BLaER1 treated with 17β-estradiol and CSF1 and Interleukin-3, amounts not matched to agents 10 nM and 100 nM (cell line): ENCODE measurements at regions not wholly inside any gene's neighbourhood (a gene's known extent, or its start where the extent isn't known, plus 50 kb on each side); places are given as distances from the start of the nearest gene placed in this dataset.

Source experiments
- H3K27ac ChIP-seq, 11 experiments: shearing (Covaris generic); formaldehyde crosslinking; 2 replicates each; pipeline ENCODE4 v1.8.1; 2022
- H3K27me3 ChIP-seq, 11 experiments: shearing (Covaris generic); formaldehyde crosslinking; 2 replicates each; pipeline ENCODE4 v1.8.1; 2022
- H3K36me3 ChIP-seq, 11 experiments: shearing (Covaris generic); formaldehyde crosslinking; 2 replicates each; pipeline ENCODE4 v1.8.1; 2022
- H3K4me1 ChIP-seq, 10 experiments: shearing (Covaris generic); formaldehyde crosslinking; 2 replicates each; pipeline ENCODE4 v1.8.1; 2022
- H3K4me2 ChIP-seq, 11 experiments: shearing (Covaris generic); formaldehyde crosslinking; 2 replicates each; pipeline ENCODE4 v1.8.1; 2022
- H3K4me3 ChIP-seq, 10 experiments: shearing (Covaris generic); formaldehyde crosslinking; 2 replicates each; pipeline ENCODE4 v1.8.1; 2022
- H3K9ac ChIP-seq, 11 experiments: shearing (Covaris generic); formaldehyde crosslinking; 2 replicates each; pipeline ENCODE4 v1.8.1; 2022
- H3K9me3 ChIP-seq, 11 experiments: shearing (Covaris generic); formaldehyde crosslinking; replicated peaks in 1 of 11; 2 replicates each; pipeline ENCODE4 v1.8.1; 2022
- H4K20me1 ChIP-seq, 11 experiments: shearing (Covaris generic); formaldehyde crosslinking; 2 replicates each; pipeline ENCODE4 v1.8.1; 2022
- Cebpa-rat ChIP-seq, 11 experiments: shearing (Covaris generic); IDR thresholded peaks; 2 replicates each; pipeline ENCODE4 v1.8.1; 2022

DNA sequence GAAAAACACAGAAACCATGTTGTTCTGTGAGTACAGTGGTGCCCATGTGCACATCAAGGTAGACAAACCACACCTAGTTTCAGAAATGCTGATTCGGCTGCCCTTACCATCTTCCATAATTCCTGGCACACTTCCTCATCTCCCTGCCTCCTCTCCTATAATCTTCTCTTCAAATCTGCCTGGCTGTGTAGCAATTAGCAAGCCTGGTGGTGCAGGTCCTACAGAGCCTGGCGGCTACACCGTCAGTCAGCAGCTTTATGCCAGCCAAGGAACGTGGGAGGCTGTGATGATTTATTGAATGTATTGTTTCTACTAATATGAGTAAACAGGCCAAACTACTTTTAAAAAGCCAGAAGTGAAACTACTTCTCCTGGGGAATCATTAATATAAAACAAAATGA, 106.8 kb downstream of the SEMA6D start:
- Histone ChIP-seq H3K27me3 (no peaks in the 10 kb centered on the region), H3K4me2 (peak overlapping the region in 1 of 11 experiments; percentile 20; a peak in 1 of 22 replicates), H3K4me1 (peaks cover 0 to 11% (median 7%) of the 10 kb centered on the region in 10 experiments; a peak in 9 of 20 replicates), H3K27ac (no peak overlapping the region), H3K4me3 (no peak overlapping the region), H3K9ac (no peak overlapping the region), H3K36me3 (no peaks in the 10 kb centered on the region), H3K9me3 (no peaks in the 10 kb centered on the region), H4K20me1 (no peaks in the 10 kb centered on the region)
- TF ChIP-seq Cebpa-rat (IDR thresholded peaks at IDR 0.05) = no peak

DNA sequence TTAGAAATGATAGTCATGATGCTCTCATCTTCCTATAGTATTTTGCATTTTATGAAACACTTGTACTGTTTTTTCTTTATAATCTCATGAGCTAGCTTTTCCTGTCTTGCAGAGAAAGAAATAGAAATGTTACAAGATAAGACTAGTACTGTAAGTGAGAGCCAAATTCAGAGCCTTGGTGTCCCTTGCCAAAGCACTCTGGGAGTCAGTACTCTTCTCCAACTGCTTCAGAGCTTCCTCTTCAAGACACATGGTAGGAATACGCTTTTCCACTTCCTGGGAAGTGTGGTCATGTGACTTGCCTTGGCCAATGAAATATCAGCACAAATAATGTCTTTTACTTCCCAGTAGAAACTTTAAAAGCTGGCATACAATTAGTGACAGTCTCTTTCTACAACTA, 112.4 kb downstream of the SEMA6D start:
- no peak for TF ChIP-seq Cebpa-rat (IDR thresholded peaks at IDR 0.05)
- H3K4me1 ChIP-seq = peaks cover 0 to 20% (median 0%) of the 10 kb centered on the region in 10 experiments; a peak in 5 of 20 replicates
- no peak overlapping the region for H3K4me3 ChIP-seq
- no peaks in the 10 kb centered on the region for H4K20me1 ChIP-seq
- peak overlapping the region in 3 of 11 experiments; percentile 7 to 55 (median 39); a peak in 5 of 22 replicates for H3K4me2 ChIP-seq
- no peaks in the 10 kb centered on the region for H3K36me3 ChIP-seq
- H3K27ac ChIP-seq = no peak overlapping the region
- no peaks in the 10 kb centered on the region for H3K27me3 ChIP-seq
- H3K9ac ChIP-seq = no peak overlapping the region
- peaks cover 0 to 13% (median 8%) of the 10 kb centered on the region in 11 experiments; a peak in 10 of 22 replicates for H3K9me3 ChIP-seq

DNA sequence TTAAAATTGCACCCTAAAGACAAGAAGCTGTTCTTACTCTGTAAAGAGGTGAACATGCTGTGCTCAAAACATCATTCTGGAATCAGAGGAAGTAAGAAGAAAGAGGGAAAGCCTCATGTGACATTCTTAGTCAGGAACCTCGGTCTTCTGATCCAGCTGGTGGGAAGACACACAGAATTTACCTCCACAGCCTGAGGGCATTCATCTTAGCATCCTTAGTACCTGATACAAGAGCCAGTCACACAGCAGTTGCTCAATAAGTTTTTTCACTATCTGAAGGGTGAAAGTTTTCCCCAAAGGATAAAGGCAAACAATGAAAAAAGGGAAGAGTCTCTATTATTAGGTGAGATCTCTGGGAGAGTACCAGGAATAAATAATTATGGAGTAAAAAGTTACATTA, 116.8 kb downstream of the SEMA6D start:
- no peaks in the 10 kb centered on the region for H4K20me1 ChIP-seq
- H3K27me3 ChIP-seq = no peaks in the 10 kb centered on the region
- no peak overlapping the region for H3K4me2 ChIP-seq
- H3K36me3 ChIP-seq = no peaks in the 10 kb centered on the region
- H3K9ac ChIP-seq = no peak overlapping the region
- no peak overlapping the region for H3K27ac ChIP-seq
- H3K9me3 ChIP-seq = peaks cover 4 to 25% (median 18%) of the 10 kb centered on the region in 11 experiments; a peak in 17 of 22 replicates
- H3K4me1 ChIP-seq = peaks cover 0 to 15% (median 0%) of the 10 kb centered on the region in 10 experiments; a peak in 5 of 20 replicates
- H3K4me3 ChIP-seq = no peak overlapping the region
- no peak for TF ChIP-seq Cebpa-rat (IDR thresholded peaks at IDR 0.05)

DNA sequence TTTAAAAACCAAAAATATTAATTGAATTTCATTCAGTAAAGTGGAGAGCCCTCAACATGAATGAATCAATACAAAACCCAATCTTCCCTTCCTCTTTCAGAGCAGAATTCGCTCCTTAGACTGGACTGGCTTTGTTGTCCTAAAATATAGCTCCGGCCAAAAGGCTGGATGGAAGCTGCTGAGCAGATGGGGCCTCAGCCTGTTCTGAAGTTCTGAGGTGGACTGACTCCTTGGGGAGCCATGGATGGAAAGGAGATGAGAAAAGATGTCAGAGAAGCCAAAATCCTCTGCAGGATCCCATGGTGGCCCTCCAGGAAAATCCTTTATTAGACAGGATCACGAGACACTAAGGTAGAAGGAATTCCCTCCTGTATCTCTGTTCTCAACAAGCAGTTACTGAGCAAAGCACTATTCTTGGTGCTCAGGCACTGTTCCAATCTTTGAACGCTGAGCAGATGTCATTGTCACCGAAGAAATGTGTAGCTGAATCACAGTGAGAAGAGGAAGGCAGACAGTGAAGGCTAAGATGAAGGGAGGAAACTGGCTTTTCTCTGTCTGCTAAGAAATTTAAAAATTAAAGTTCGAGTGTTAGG, 122.0 kb downstream of the SEMA6D start:
- peaks cover 0 to 19% (median 9%) of the 10 kb centered on the region in 11 experiments; a peak in 12 of 22 replicates for H3K9me3 ChIP-seq
- no peaks in the 10 kb centered on the region for H4K20me1 ChIP-seq
- no peak overlapping the region for H3K4me3 ChIP-seq
- TF ChIP-seq Cebpa-rat (IDR thresholded peaks at IDR 0.05) = no peak
- H3K9ac ChIP-seq = no peak overlapping the region
- no peaks in the 10 kb centered on the region for H3K36me3 ChIP-seq
- H3K27me3 ChIP-seq = no peaks in the 10 kb centered on the region
- no peak overlapping the region for H3K4me2 ChIP-seq
- no peaks in the 10 kb centered on the region for H3K4me1 ChIP-seq
- H3K27ac ChIP-seq = no peak overlapping the region

DNA sequence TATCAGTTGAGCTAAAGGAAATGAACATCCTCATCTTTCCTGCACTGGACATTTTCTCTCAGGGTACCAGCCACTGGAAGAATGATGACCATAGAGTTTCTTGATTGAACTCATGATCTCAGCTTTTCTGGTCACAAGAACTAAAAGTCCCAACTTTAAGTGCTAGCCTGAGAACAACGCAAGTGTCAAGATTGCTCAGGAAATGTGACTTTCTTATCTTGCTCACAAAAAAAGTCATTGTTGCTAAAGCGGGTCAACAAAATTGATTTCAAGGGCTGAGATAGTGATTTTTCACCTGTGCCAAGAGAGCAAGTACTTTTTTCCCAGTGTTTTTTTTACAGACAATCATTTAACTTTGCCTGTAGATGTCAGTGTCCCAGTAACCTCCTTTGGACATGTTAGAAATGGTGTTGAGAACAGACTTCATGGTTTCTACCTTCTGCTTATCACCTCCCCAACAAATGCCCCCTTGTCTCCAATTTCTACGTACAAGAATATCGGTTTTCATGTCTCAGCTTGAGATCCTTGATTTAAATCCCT, 125.9 kb downstream of the SEMA6D start:
- Histone ChIP-seq H3K36me3 (no peaks in the 10 kb centered on the region), H3K9me3 (no peaks in the 10 kb centered on the region), H3K9ac (no peak overlapping the region)

DNA sequence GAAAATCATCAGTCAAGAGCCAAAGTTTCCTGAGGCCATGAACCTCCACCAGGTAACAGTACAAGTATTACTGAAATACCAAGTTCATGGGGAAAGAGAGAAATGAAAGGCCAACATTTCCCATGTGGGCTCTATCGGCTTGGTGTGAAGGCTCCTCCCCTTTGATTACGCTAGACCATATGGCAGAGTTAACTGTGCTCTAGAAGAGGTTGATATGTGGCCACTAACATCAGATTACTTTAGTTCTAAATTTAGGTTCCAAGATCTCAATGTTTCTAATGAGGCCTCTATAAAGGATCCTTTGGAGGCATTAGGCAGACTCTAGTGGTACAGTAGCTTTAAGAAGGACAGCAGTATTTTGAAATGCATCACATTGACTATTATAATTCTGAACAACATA, 127.1 kb downstream of the SEMA6D start:
- Histone ChIP-seq H4K20me1 (no peaks in the 10 kb centered on the region), H3K9ac (no peak overlapping the region), H3K4me2 (no peak overlapping the region), H3K36me3 (no peaks in the 10 kb centered on the region), H3K27me3 (no peaks in the 10 kb centered on the region), H3K27ac (no peak overlapping the region), H3K4me3 (no peak overlapping the region), H3K9me3 (no peaks in the 10 kb centered on the region), H3K4me1 (no peaks in the 10 kb centered on the region)
- TF ChIP-seq Cebpa-rat (IDR thresholded peaks at IDR 0.05) = no peak

More for the DNA sequence above, 125.9 kb downstream of the SEMA6D start:
- Histone ChIP-seq H3K4me3 (no peak overlapping the region), H3K4me2 (no peak overlapping the region), H4K20me1 (no peaks in the 10 kb centered on the region), H3K27me3 (no peaks in the 10 kb centered on the region), H3K27ac (no peak overlapping the region), H3K4me1 (no peaks in the 10 kb centered on the region)
- TF ChIP-seq Cebpa-rat (IDR thresholded peaks at IDR 0.05) = no peak

DNA sequence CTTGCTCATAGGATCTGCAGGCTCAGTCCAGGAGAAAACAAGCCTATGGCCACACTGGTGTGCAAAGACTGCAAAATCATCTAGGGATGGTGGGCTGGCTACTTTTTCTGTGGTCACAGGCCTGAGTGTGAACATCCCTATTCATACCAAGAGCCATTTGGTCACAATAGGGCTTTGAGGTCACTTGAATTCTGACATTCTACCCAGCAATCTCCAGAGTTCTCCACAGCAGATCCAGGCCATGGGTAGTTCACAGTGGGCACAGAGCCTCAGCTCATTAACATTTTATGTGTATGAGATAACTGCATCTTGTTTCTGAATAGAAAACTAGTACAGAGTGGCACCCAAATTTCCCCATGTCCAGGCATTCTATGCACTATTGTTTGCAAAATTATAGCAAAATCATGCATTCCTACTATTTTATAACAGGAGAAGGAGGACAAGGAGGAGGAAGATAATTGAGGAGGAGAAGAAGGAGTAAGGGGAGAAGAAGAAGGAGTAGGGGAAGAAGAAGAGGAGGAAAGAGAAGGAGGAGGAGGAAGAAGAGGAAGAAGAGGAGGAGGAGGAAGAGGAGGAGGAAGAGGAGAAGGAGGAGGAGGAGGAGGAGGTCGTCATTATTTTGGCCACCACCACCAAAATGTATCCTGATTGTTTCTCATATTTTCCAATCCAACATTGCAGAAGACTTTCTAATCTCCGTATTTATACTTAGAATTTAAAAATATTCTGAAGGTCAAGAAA, 129.0 kb downstream of the SEMA6D start:
- Histone ChIP-seq H3K27me3 (no peaks in the 10 kb centered on the region), H3K4me1 (no peaks in the 10 kb centered on the region), H3K4me2 (no peak overlapping the region), H3K36me3 (no peaks in the 10 kb centered on the region), H3K4me3 (no peak overlapping the region), H4K20me1 (no peaks in the 10 kb centered on the region), H3K9ac (no peak overlapping the region), H3K27ac (no peak overlapping the region), H3K9me3 (no peaks in the 10 kb centered on the region)
- no peak for TF ChIP-seq Cebpa-rat (IDR thresholded peaks at IDR 0.05)

DNA sequence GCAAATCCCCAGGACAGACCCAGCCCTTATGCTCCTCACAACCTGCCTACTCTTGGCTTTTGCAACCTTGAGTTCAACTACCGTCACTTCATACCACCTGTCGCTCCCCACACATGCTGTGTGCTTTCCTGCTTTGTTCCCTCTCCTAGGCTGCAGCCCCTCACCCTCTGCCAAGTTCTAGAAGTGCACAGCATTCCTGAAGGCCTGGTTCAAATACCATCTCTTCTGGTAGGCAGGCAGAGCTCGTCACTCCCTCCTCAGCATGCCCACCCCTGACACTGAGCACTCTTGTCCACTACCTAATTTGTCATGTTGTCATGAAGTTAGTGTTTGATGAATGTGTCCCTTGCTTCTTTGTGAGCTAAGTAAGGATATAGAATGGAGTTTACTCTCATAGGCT, 129.6 kb downstream of the SEMA6D start:
- Histone ChIP-seq H3K27ac (no peak overlapping the region), H4K20me1 (no peaks in the 10 kb centered on the region), H3K4me2 (no peak overlapping the region), H3K27me3 (no peaks in the 10 kb centered on the region), H3K36me3 (no peaks in the 10 kb centered on the region), H3K9me3 (no peaks in the 10 kb centered on the region), H3K4me3 (no peak overlapping the region), H3K9ac (no peak overlapping the region), H3K4me1 (no peaks in the 10 kb centered on the region)
- TF ChIP-seq Cebpa-rat (IDR thresholded peaks at IDR 0.05) = no peak

DNA sequence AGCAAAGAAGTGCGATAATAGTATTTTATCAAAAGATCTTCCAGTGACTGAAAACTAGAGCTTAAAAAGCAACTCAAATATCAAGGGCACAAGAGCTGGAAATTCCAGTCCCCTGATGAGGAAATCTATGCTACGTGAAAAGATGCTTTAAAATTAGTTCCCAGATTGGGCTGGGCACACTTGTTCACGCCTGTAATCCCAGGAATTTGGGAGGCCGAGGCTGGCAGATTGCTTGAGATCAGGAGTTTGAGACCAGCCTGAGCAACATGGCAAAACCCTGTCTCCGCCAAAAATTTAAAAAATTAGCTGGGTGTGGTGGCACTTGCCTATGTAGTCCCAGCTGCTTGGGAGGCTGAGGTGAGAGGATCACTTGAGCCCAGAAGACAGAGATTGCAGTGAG, 138.8 kb downstream of the SEMA6D start:
- TF ChIP-seq Cebpa-rat (IDR thresholded peaks at IDR 0.05) = no peak
- Histone ChIP-seq H3K9ac (no peak overlapping the region), H4K20me1 (no peaks in the 10 kb centered on the region), H3K4me3 (no peak overlapping the region), H3K27me3 (no peaks in the 10 kb centered on the region), H3K27ac (no peak overlapping the region), H3K4me1 (peaks cover 0 to 11% (median 7%) of the 10 kb centered on the region in 10 experiments; a peak in 8 of 20 replicates), H3K9me3 (no peaks in the 10 kb centered on the region), H3K4me2 (no peak overlapping the region), H3K36me3 (no peaks in the 10 kb centered on the region)
